H9 (cell line): ENCODE measurements at regions not wholly inside any gene's neighbourhood (a gene's known extent, or its start where the extent isn't known, plus 50 kb on each side); places are given as distances from the start of the nearest gene placed in this dataset.

Experiments
- DNase-seq: peaks from one replicate; pipeline ENCODE4 v3.0.0-alpha.2; 2017
- H2AFZ ChIP-seq: one replicate; pipeline ENCODE4 v1.6.1; 2013; ENCODE audit warnings: mild to moderate bottlenecking, low read length, control low read depth, moderate library complexity
- H2AK5ac ChIP-seq: 2 replicates; pipeline ENCODE4 v1.6.1; 2013; ENCODE audit warnings: low read length, control low read depth, mixed read lengths; ENCODE audit not compliant: insufficient read length
- H2BK120ac ChIP-seq: one replicate; pipeline ENCODE4 v1.6.1; 2013; ENCODE audit warnings: low read depth, mild to moderate bottlenecking, low read length, control low read depth, inconsistent platforms; ENCODE audit not compliant: poor library complexity, severe bottlenecking
- H2BK12ac ChIP-seq: 2 replicates; pipeline ENCODE4 v1.6.1; 2013; ENCODE audit warnings: low read length, control low read depth, mixed read lengths, low read depth; ENCODE audit not compliant: insufficient read length
- H2BK15ac ChIP-seq: 2 replicates; pipeline ENCODE4 v1.6.1; 2013; ENCODE audit warnings: low read depth, low read length, control low read depth
- H2BK20ac ChIP-seq: one replicate; pipeline ENCODE4 v1.6.1; 2013; ENCODE audit warnings: low read depth, mild to moderate bottlenecking, low read length, control low read depth, inconsistent platforms; ENCODE audit not compliant: poor library complexity, severe bottlenecking
- H2BK5ac ChIP-seq: 2 replicates; pipeline ENCODE4 v1.6.1; 2013; ENCODE audit warnings: low read length, control low read depth, mixed read lengths; ENCODE audit not compliant: insufficient read length
- H3K14ac ChIP-seq: 2 replicates; pipeline ENCODE4 v1.6.1; 2013; ENCODE audit warnings: low read length, control low read depth; ENCODE audit not compliant: insufficient read depth
- H3K18ac ChIP-seq: 2 replicates; pipeline ENCODE4 v1.6.1; 2013; ENCODE audit warnings: low read depth, mild to moderate bottlenecking, mixed read lengths, low read length, control low read depth; ENCODE audit not compliant: insufficient read length
- H3K23ac ChIP-seq: 2 replicates; pipeline ENCODE4 v1.6.1; 2013; ENCODE audit warnings: low read length, control low read depth, mixed read lengths, low read depth; ENCODE audit not compliant: insufficient read length
- H3K23me2 ChIP-seq: 2 replicates; pipeline ENCODE4 v1.6.1; 2013; ENCODE audit warnings: low read depth, mild to moderate bottlenecking, mixed read lengths, low read length, control low read depth; ENCODE audit not compliant: insufficient read length, poor library complexity, severe bottlenecking
- H3K27ac ChIP-seq: 2 replicates; pipeline ENCODE4 v1.5.1; 2013; ENCODE audit warnings: low read length, control low read depth, mixed read lengths, low read depth; ENCODE audit not compliant: insufficient read length
- H3K27me3 ChIP-seq: 2 replicates; pipeline ENCODE4 v1.6.1; 2013; ENCODE audit warnings: low read length, control low read depth, inconsistent platforms; ENCODE audit not compliant: insufficient read depth
- H3K4ac ChIP-seq: 2 replicates; pipeline ENCODE4 v1.6.1; 2013; ENCODE audit warnings: low read depth, mild to moderate bottlenecking, control low read depth, inconsistent platforms, low read length, moderate library complexity
- H3K4me1 ChIP-seq: 2 replicates; pipeline ENCODE4 v1.6.1; 2013; ENCODE audit warnings: low read length, control low read depth, inconsistent platforms; ENCODE audit not compliant: insufficient read depth
- H3K4me2 ChIP-seq: 2 replicates; pipeline ENCODE4 v1.6.1; 2013; ENCODE audit warnings: low read length, control low read depth, mixed read lengths; ENCODE audit not compliant: insufficient read length, insufficient read depth
- H3K56ac ChIP-seq: 2 replicates; pipeline ENCODE4 v1.6.1; 2013; ENCODE audit warnings: low read depth, mild to moderate bottlenecking, mixed read lengths, low read length, control low read depth; ENCODE audit not compliant: insufficient read length
- H3K79me1 ChIP-seq: 2 replicates; pipeline ENCODE4 v1.6.1; 2013; ENCODE audit warnings: low read depth, mild to moderate bottlenecking, moderate library complexity, low read length, control low read depth, inconsistent platforms; ENCODE audit not compliant: insufficient read depth, poor library complexity, severe bottlenecking
- H3K79me2 ChIP-seq: 2 replicates; pipeline ENCODE4 v1.6.1; 2013; ENCODE audit warnings: low read length, control low read depth, inconsistent platforms; ENCODE audit not compliant: insufficient read depth
- H3K9ac ChIP-seq: 2 replicates; pipeline ENCODE4 v1.6.1; 2013; ENCODE audit warnings: low read length, control low read depth, mixed read lengths; ENCODE audit not compliant: insufficient read length; ENCODE audit errors: extremely low read depth
- H3K9me3 ChIP-seq: one replicate; pipeline ENCODE4 v1.6.1; 2013; ENCODE audit warnings: low read depth, low read length, inconsistent platforms; ENCODE audit not compliant: control insufficient read depth
- H3T11ph ChIP-seq: one replicate; pipeline ENCODE4 v1.6.1; 2013; ENCODE audit warnings: mild to moderate bottlenecking, low read length, control low read depth, inconsistent platforms
- H4K20me1 ChIP-seq: one replicate; pipeline ENCODE4 v1.6.1; 2013; ENCODE audit not compliant: control insufficient read depth, insufficient read length, insufficient read depth
- H4K5ac ChIP-seq: 2 replicates; pipeline ENCODE4 v1.6.1; 2013; ENCODE audit warnings: low read depth, mild to moderate bottlenecking, mixed read lengths, low read length, control low read depth; ENCODE audit not compliant: insufficient read length
- H4K8ac ChIP-seq: replicated peaks from 2 replicates; pipeline ENCODE4 v1.6.1; 2013; ENCODE audit warnings: low read length, control low read depth, mixed read lengths, low read depth; ENCODE audit not compliant: insufficient read length
- H4K91ac ChIP-seq: 2 replicates; pipeline ENCODE4 v1.6.1; 2013; ENCODE audit warnings: low read depth, mild to moderate bottlenecking, moderate library complexity, mixed read lengths, low read length, control low read depth; ENCODE audit not compliant: insufficient read length
- H3K27ac Mint-ChIP-seq, 3 experiments: 2 replicates in 2 of 3; 3 replicates in 1 of 3; pipeline ENCODE4 v1.8.0; 2020 to 2021; ENCODE audit warnings: mixed read lengths in 3 of 3, mild to moderate bottlenecking in 1 of 3, moderate library complexity in 1 of 3
- H3K27me3 Mint-ChIP-seq: 2 replicates; pipeline ENCODE4 v1.8.0; 2021; ENCODE audit warnings: low read depth, mild to moderate bottlenecking, moderate library complexity, mixed read lengths
- H3K36me3 Mint-ChIP-seq, 3 experiments: 2 replicates in 2 of 3; 3 replicates in 1 of 3; pipeline ENCODE4 v1.8.0; 2020 to 2021; ENCODE audit warnings: low read depth in 3 of 3, mixed read lengths in 3 of 3; ENCODE audit not compliant: insufficient read depth in 1 of 3
- H3K4me1 Mint-ChIP-seq, 2 experiments: 2 replicates each; pipeline ENCODE4 v1.8.0; 2020; ENCODE audit warnings: mixed read lengths in 2 of 2
- H3K4me3 Mint-ChIP-seq, 2 experiments: 2 replicates in 1 of 2; 3 replicates in 1 of 2; pipeline ENCODE4 v1.8.0; 2020 to 2021; ENCODE audit warnings: mild to moderate bottlenecking in 2 of 2, mixed read lengths in 2 of 2, moderate library complexity in 1 of 2
- H3K9me3 Mint-ChIP-seq, 2 experiments: 2 replicates in 1 of 2; 3 replicates in 1 of 2; pipeline ENCODE4 v1.8.0; 2020; ENCODE audit warnings: mild to moderate bottlenecking in 2 of 2, mixed read lengths in 2 of 2, moderate library complexity in 1 of 2
- WGBS: extraction: QIAGEN DNeasy Blood & Tissue Kit; methylation state at CpG from one replicate; pipeline ENCODE4 v1.1.7; 2013; ENCODE audit warnings: missing lambda C conversion rate, low lambda C conversion rate, mixed read lengths; ENCODE audit not compliant: insufficient read length; ENCODE audit errors: extremely low coverage; 5-methylcytosine and 5-hydroxymethylcytosine counted together
- TF ChIP-seq, protein P1 (sequence below): fragments of 200-600 bp; sonication (generic); conservative IDR thresholded peaks from 3 replicates; pipeline ENCODE4 v1.8.0; 2021; ENCODE audit warnings: antibody characterized with exemption, mild to moderate bottlenecking

DNA sequence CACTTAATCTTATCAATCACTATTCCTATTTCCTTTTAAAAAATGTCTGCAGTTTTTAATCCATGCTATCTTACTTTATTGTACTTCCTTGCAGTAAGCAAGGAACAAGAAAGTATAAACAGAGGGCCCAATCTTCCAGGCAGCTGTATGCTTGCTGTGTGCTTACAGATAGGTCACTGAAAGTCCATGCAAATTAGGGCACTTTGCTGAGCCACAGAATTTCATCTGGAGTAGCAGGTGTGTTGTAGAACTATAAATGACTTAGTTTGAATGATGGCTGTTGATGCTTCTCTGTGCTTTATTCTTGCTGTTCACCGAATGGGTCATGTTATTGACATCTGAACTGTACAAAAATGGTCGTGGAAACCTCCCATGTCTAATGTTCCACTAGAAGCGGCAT is 154.6 kb downstream of the ATOH1 start:
- no peak overlapping the region for H2AK5ac ChIP-seq
- no peak overlapping the region for H3K18ac ChIP-seq
- no peaks in the 10 kb centered on the region for H3K79me2 ChIP-seq
- no CpG with 5 or more reads among the region's 3 CpGs for WGBS
- H4K5ac ChIP-seq, result no peak overlapping the region
- no peaks in the 10 kb centered on the region for H3K4me1 ChIP-seq
- no peak overlapping the region for H3K56ac ChIP-seq
- no peak overlapping the region for H2BK120ac ChIP-seq
- no peak overlapping the region for H3T11ph ChIP-seq
- H3K9ac ChIP-seq, result no peak overlapping the region
- H3K4me1 Mint-ChIP-seq, result no peaks in the 10 kb centered on the region
- no peak overlapping the region for H3K4me2 ChIP-seq
- H3K23ac ChIP-seq, result no peak overlapping the region
- H3K4me3 Mint-ChIP-seq, result no peak overlapping the region
- H3K27ac ChIP-seq, result no peak overlapping the region
- no peak overlapping the region for H3K27ac Mint-ChIP-seq
- no peaks in the 10 kb centered on the region for H3K9me3 ChIP-seq
- no peaks in the 10 kb centered on the region for H4K20me1 ChIP-seq
- peaks cover 12 to 13% of the 10 kb centered on the region in 2 experiments; a peak in 4 of 5 replicates for H3K9me3 Mint-ChIP-seq
- no peak overlapping the region for H3K4ac ChIP-seq
- H4K91ac ChIP-seq, result no peak overlapping the region
- H3K14ac ChIP-seq, result no peak overlapping the region
- H2BK20ac ChIP-seq, result no peak overlapping the region
- H3K79me1 ChIP-seq, result no peaks in the 10 kb centered on the region
- TF ChIP-seq, protein P1, sequence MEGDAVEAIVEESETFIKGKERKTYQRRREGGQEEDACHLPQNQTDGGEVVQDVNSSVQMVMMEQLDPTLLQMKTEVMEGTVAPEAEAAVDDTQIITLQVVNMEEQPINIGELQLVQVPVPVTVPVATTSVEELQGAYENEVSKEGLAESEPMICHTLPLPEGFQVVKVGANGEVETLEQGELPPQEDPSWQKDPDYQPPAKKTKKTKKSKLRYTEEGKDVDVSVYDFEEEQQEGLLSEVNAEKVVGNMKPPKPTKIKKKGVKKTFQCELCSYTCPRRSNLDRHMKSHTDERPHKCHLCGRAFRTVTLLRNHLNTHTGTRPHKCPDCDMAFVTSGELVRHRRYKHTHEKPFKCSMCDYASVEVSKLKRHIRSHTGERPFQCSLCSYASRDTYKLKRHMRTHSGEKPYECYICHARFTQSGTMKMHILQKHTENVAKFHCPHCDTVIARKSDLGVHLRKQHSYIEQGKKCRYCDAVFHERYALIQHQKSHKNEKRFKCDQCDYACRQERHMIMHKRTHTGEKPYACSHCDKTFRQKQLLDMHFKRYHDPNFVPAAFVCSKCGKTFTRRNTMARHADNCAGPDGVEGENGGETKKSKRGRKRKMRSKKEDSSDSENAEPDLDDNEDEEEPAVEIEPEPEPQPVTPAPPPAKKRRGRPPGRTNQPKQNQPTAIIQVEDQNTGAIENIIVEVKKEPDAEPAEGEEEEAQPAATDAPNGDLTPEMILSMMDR, result no peak
- no peak overlapping the region for H2AFZ ChIP-seq
- H3K27me3 Mint-ChIP-seq, result no peaks in the 10 kb centered on the region; the same call in 1 of the 2 replicates
- H2BK12ac ChIP-seq, result no peak overlapping the region
- no peak overlapping the region for H2BK15ac ChIP-seq
- no peak overlapping the region for H2BK5ac ChIP-seq
- DNase-seq, result no peak
- H3K27me3 ChIP-seq, result no peaks in the 10 kb centered on the region
- peaks cover 2 to 7% (median 2%) of the 10 kb centered on the region in 3 experiments; a peak in 5 of 7 replicates for H3K36me3 Mint-ChIP-seq
- no peak overlapping the region for H4K8ac ChIP-seq
- H3K23me2 ChIP-seq, result no peaks in the 10 kb centered on the region
